ENCODE measurements at regions not wholly inside any gene's neighbourhood (a gene's known extent, or its start where the extent isn't known, plus 50 kb on each side); places are given as distances from the start of the nearest gene placed in this dataset.
A peak's percentile ranks its signal among the peaks of the same experiment; 100 is the strongest.

- Histone ChIP-seq H3K27me3 (ENCODE audit: control insufficient read depth, insufficient read depth, low read length) (no peaks in the 10 kb centered on the region), H3K4me1 (ENCODE audit: control insufficient read depth, insufficient read depth, low read length, poor library complexity, severe bottlenecking) (no peaks in the 10 kb centered on the region), H3K36me3 (ENCODE audit: control insufficient read depth, insufficient read depth, low read length) (no peaks in the 10 kb centered on the region), H3K9me3 (ENCODE audit: control insufficient read depth in 2 of 2, low read length in 2 of 2) (no peaks in the 10 kb centered on the region), H3K27ac (ENCODE audit: insufficient read depth, low read length, poor library complexity, severe bottlenecking) (no peak overlapping the region), H3K4me3 (ENCODE audit: low read depth, low read length) (no peak overlapping the region)
- Mint-ChIP-seq H3K4me1 (peaks cover 0 to 2% (median 0%) of the 10 kb centered on the region in 4 donors), H3K27me3 (no peaks in the 10 kb centered on the region), H3K4me3 (no peak overlapping the region), H3K9me3 (peaks cover 0 to 2% (median 0%) of the 10 kb centered on the region in 7 donors), H3K27ac (no peak overlapping the region), H3K36me3 (no peaks in the 10 kb centered on the region)
- DNase-seq (no peak), ATAC-seq (ENCODE audit: low read depth in 2 of 2) (no peak)
Observed at GRCh38 chr1:87398641-87399040, 70.0 kb downstream of the LMO4 start.

GRCh38 chr1:87399264-87399663 is 70.6 kb downstream of the LMO4 start:
- H3K4me1 ChIP-seq (ENCODE audit: control insufficient read depth, insufficient read depth, low read length, poor library complexity, severe bottlenecking), result no peaks in the 10 kb centered on the region
- H3K4me1 Mint-ChIP-seq, result peaks cover under 1 to 4% (median 3%) of the 10 kb centered on the region in 4 donors
- DNase-seq, result no peak
- no peaks in the 10 kb centered on the region for H3K36me3 ChIP-seq (ENCODE audit: control insufficient read depth, insufficient read depth, low read length)
- H3K4me3 ChIP-seq (ENCODE audit: low read depth, low read length), result no peak overlapping the region
- peak overlapping the region in 2 of 3 donors; percentile 1 to 10 for H3K27ac Mint-ChIP-seq
- no peaks in the 10 kb centered on the region for H3K27me3 ChIP-seq (ENCODE audit: control insufficient read depth, insufficient read depth, low read length)
- H3K4me3 Mint-ChIP-seq, result no peak overlapping the region
- H3K9me3 ChIP-seq (ENCODE audit: control insufficient read depth in 2 of 2, low read length in 2 of 2), result no peaks in the 10 kb centered on the region
- no peak overlapping the region for H3K27ac ChIP-seq (ENCODE audit: insufficient read depth, low read length, poor library complexity, severe bottlenecking)
- no peak for ATAC-seq (ENCODE audit: low read depth in 2 of 2)
- H3K36me3 Mint-ChIP-seq, result no peaks in the 10 kb centered on the region
- no peaks in the 10 kb centered on the region for H3K27me3 Mint-ChIP-seq
- peaks cover 0 to 2% (median 0%) of the 10 kb centered on the region in 7 donors for H3K9me3 Mint-ChIP-seq

GRCh38 chr1:87399701-87400100 is 71.0 kb downstream of the LMO4 start:
- Histone ChIP-seq H3K27me3 (ENCODE audit: control insufficient read depth, insufficient read depth, low read length) (no peaks in the 10 kb centered on the region), H3K9me3 (ENCODE audit: control insufficient read depth in 2 of 2, low read length in 2 of 2) (no peaks in the 10 kb centered on the region), H3K27ac (ENCODE audit: insufficient read depth, low read length, poor library complexity, severe bottlenecking) (no peak overlapping the region), H3K4me1 (ENCODE audit: control insufficient read depth, insufficient read depth, low read length, poor library complexity, severe bottlenecking) (no peaks in the 10 kb centered on the region), H3K36me3 (ENCODE audit: control insufficient read depth, insufficient read depth, low read length) (no peaks in the 10 kb centered on the region), H3K4me3 (ENCODE audit: low read depth, low read length) (no peak overlapping the region)
- Mint-ChIP-seq H3K9me3 (peaks cover 0 to 2% (median 0%) of the 10 kb centered on the region in 7 donors), H3K36me3 (no peaks in the 10 kb centered on the region), H3K27ac (peak overlapping the region in 1 of 3 donors; percentile 10), H3K4me1 (peaks cover 4 to 8% (median 6%) of the 10 kb centered on the region in 4 donors), H3K27me3 (no peaks in the 10 kb centered on the region), H3K4me3 (no peak overlapping the region)
- DNase-seq (no peak), ATAC-seq (ENCODE audit: low read depth in 2 of 2) (no peak)

GRCh38 chr1:87400813-87401212 is 72.1 kb downstream of the LMO4 start:
- H3K36me3 ChIP-seq (ENCODE audit: control insufficient read depth, insufficient read depth, low read length), result no peaks in the 10 kb centered on the region
- Mint-ChIP-seq H3K27ac (no peak overlapping the region), H3K4me1 (peaks cover 4 to 9% (median 6%) of the 10 kb centered on the region in 4 donors), H3K9me3 (peaks cover 0 to 4% (median 0%) of the 10 kb centered on the region in 7 donors), H3K36me3 (no peaks in the 10 kb centered on the region), H3K4me3 (no peak overlapping the region), H3K27me3 (no peaks in the 10 kb centered on the region)
- ATAC-seq (ENCODE audit: low read depth in 2 of 2), result no peak
- H3K4me1 ChIP-seq (ENCODE audit: control insufficient read depth, insufficient read depth, low read length, poor library complexity, severe bottlenecking), result no peaks in the 10 kb centered on the region
- no peaks in the 10 kb centered on the region for H3K27me3 ChIP-seq (ENCODE audit: control insufficient read depth, insufficient read depth, low read length)
- DNase-seq, result no peak
- no peak overlapping the region for H3K27ac ChIP-seq (ENCODE audit: insufficient read depth, low read length, poor library complexity, severe bottlenecking)
- H3K9me3 ChIP-seq (ENCODE audit: control insufficient read depth in 2 of 2, low read length in 2 of 2), result no peaks in the 10 kb centered on the region
- H3K4me3 ChIP-seq (ENCODE audit: low read depth, low read length), result no peak overlapping the region

GRCh38 chr1:87402241-87403002 is 73.7 kb downstream of the LMO4 start:
- ATAC-seq (ENCODE audit: low read depth in 2 of 2) (no peak), DNase-seq (no peak)
- no peak overlapping the region for H3K27ac Mint-ChIP-seq
- Histone ChIP-seq H3K4me1 (ENCODE audit: control insufficient read depth, insufficient read depth, low read length, poor library complexity, severe bottlenecking) (no peaks in the 10 kb centered on the region), H3K9me3 (ENCODE audit: control insufficient read depth in 2 of 2, low read length in 2 of 2) (no peaks in the 10 kb centered on the region), H3K27me3 (ENCODE audit: control insufficient read depth, insufficient read depth, low read length) (no peaks in the 10 kb centered on the region), H3K36me3 (ENCODE audit: control insufficient read depth, insufficient read depth, low read length) (no peaks in the 10 kb centered on the region), H3K4me3 (ENCODE audit: low read depth, low read length) (no peak overlapping the region), H3K27ac (ENCODE audit: insufficient read depth, low read length, poor library complexity, severe bottlenecking) (no peak overlapping the region)
- no peaks in the 10 kb centered on the region for H3K27me3 Mint-ChIP-seq
- H3K4me1 Mint-ChIP-seq, result peaks cover 4 to 9% (median 6%) of the 10 kb centered on the region in 4 donors
- H3K36me3 Mint-ChIP-seq, result no peaks in the 10 kb centered on the region
- peaks cover 0 to 2% (median 0%) of the 10 kb centered on the region in 7 donors for H3K9me3 Mint-ChIP-seq
- H3K4me3 Mint-ChIP-seq, result no peak overlapping the region

- H3K4me3 Mint-ChIP-seq, result no peak overlapping the region
- H3K36me3 ChIP-seq (ENCODE audit: control insufficient read depth, insufficient read depth, low read length), result no peaks in the 10 kb centered on the region
- peaks cover 4 to 9% (median 6%) of the 10 kb centered on the region in 4 donors for H3K4me1 Mint-ChIP-seq
- H3K27me3 ChIP-seq (ENCODE audit: control insufficient read depth, insufficient read depth, low read length), result no peaks in the 10 kb centered on the region
- H3K4me3 ChIP-seq (ENCODE audit: low read depth, low read length), result no peak overlapping the region
- H3K4me1 ChIP-seq (ENCODE audit: control insufficient read depth, insufficient read depth, low read length, poor library complexity, severe bottlenecking), result no peaks in the 10 kb centered on the region
- no peaks in the 10 kb centered on the region for H3K36me3 Mint-ChIP-seq
- no peak overlapping the region for H3K27ac ChIP-seq (ENCODE audit: insufficient read depth, low read length, poor library complexity, severe bottlenecking)
- DNase-seq, result no peak
- H3K27ac Mint-ChIP-seq, result peak overlapping the region in 1 of 3 donors; percentile 29
- H3K9me3 Mint-ChIP-seq, result peaks cover 0 to 2% (median 0%) of the 10 kb centered on the region in 7 donors
- H3K9me3 ChIP-seq (ENCODE audit: control insufficient read depth in 2 of 2, low read length in 2 of 2), result no peaks in the 10 kb centered on the region
- H3K27me3 Mint-ChIP-seq, result no peaks in the 10 kb centered on the region
- no peak for ATAC-seq (ENCODE audit: low read depth in 2 of 2)
Observed at GRCh38 chr1:87403061-87403820, 74.6 kb downstream of the LMO4 start.

GRCh38 chr1:87404296-87404695 is 75.6 kb downstream of the LMO4 start:
- H3K27ac Mint-ChIP-seq, result peak overlapping the region in 1 of 3 donors; percentile 17
- DNase-seq (peak in 2 of 3 donors; percentile 5 to 45), ATAC-seq (ENCODE audit: low read depth in 2 of 2) (peak; percentile 61 to 73)
- no peaks in the 10 kb centered on the region for H3K27me3 Mint-ChIP-seq
- H3K27ac ChIP-seq (ENCODE audit: insufficient read depth, low read length, poor library complexity, severe bottlenecking), result no peak overlapping the region
- no peaks in the 10 kb centered on the region for H3K4me1 ChIP-seq (ENCODE audit: control insufficient read depth, insufficient read depth, low read length, poor library complexity, severe bottlenecking)
- H3K36me3 ChIP-seq (ENCODE audit: control insufficient read depth, insufficient read depth, low read length), result no peaks in the 10 kb centered on the region
- peaks cover 4 to 9% (median 6%) of the 10 kb centered on the region in 4 donors for H3K4me1 Mint-ChIP-seq
- no peak overlapping the region for H3K4me3 Mint-ChIP-seq
- H3K36me3 Mint-ChIP-seq, result no peaks in the 10 kb centered on the region
- no peak overlapping the region for H3K4me3 ChIP-seq (ENCODE audit: low read depth, low read length)
- H3K27me3 ChIP-seq (ENCODE audit: control insufficient read depth, insufficient read depth, low read length), result no peaks in the 10 kb centered on the region
- H3K9me3 ChIP-seq (ENCODE audit: control insufficient read depth in 2 of 2, low read length in 2 of 2), result no peaks in the 10 kb centered on the region
- H3K9me3 Mint-ChIP-seq, result peaks cover 0 to 2% (median 0%) of the 10 kb centered on the region in 7 donors

All from CD4-positive, CD25-positive, alpha-beta regulatory T cell (primary cell).